OCI-LY7 (cell line): ENCODE measurements at regions not wholly inside any gene's neighbourhood (a gene's known extent, or its start where the extent isn't known, plus 50 kb on each side); places are given as distances from the start of the nearest gene placed in this dataset.

Experiments
- BruUV-seq: library from RNA; stranded (reverse); fragments of 400-500 nt; replicated peaks from 2 replicates; lab custom pipeline; 2021; lab: Mats Ljungman, UMichigan
- CTCF ChIA-PET: fragments of 300-600 bp; sonication (Branson Sonifier 250); formaldehyde crosslinking; loops from one replicate; lab custom pipeline; 2022; ENCODE audit warnings: antibody characterized with exemption; ENCODE audit not compliant: unreplicated experiment; lab: Charles Lee
- POLR2A ChIA-PET: fragments of 300-600 bp; sonication (Branson Sonifier 250); formaldehyde crosslinking; loops from one replicate; lab custom pipeline; 2022; ENCODE audit warnings: antibody characterized with exemption; lab: Charles Lee
- DNase-seq: peaks from one replicate; pipeline ENCODE4 v3.0.0-alpha.2; 2015; ENCODE audit warnings: low spot score
- H2AFZ ChIP-seq: fragments of 200-600 bp; sonication (generic), shearing (Covaris generic); 2 replicates; pipeline ENCODE4 v1.6.1; 2014; ENCODE audit warnings: mild to moderate bottlenecking, antibody characterized with exemption, low read length, moderate library complexity
- H3K27ac ChIP-seq: fragments of 200-600 bp; sonication (generic); 2 replicates; pipeline ENCODE4 v1.5.1; 2014; ENCODE audit warnings: mixed run types, low read depth, mild to moderate bottlenecking, moderate library complexity, low read length, inconsistent platforms; ENCODE audit not compliant: poor library complexity, severe bottlenecking
- H3K36me3 ChIP-seq: fragments of 200-600 bp; sonication (generic); 2 replicates; pipeline ENCODE4 v1.6.1; 2014; ENCODE audit warnings: mild to moderate bottlenecking, antibody characterized with exemption, low read length, moderate library complexity, mixed read lengths; ENCODE audit not compliant: insufficient read depth
- H3K4me1 ChIP-seq: fragments of 200-600 bp; sonication (generic); 2 replicates; pipeline ENCODE4 v1.5.1; 2014; ENCODE audit warnings: mild to moderate bottlenecking, low read length; ENCODE audit not compliant: insufficient read depth, poor library complexity, severe bottlenecking
- H3K4me2 ChIP-seq: fragments of 200-600 bp; sonication (generic); 2 replicates; pipeline ENCODE4 v1.6.1; 2014; ENCODE audit warnings: mild to moderate bottlenecking, low read length
- H3K4me3 ChIP-seq: fragments of 200-600 bp; sonication (generic); 2 replicates; pipeline ENCODE4 v1.5.1; 2014; ENCODE audit warnings: mild to moderate bottlenecking, low read depth, low read length; ENCODE audit not compliant: poor library complexity, severe bottlenecking
- H3K79me2 ChIP-seq: fragments of 200-600 bp; sonication (generic); 2 replicates; pipeline ENCODE4 v1.6.1; 2016; ENCODE audit warnings: low read depth, mild to moderate bottlenecking, low read length, moderate library complexity, mixed read lengths; ENCODE audit not compliant: insufficient read depth
- H3K9me2 ChIP-seq: fragments of 200-600 bp; sonication (generic); 2 replicates; pipeline ENCODE4 v1.6.1; 2016; ENCODE audit warnings: mild to moderate bottlenecking, low read length, mixed read lengths; ENCODE audit not compliant: insufficient read depth
- H3K9me3 ChIP-seq: fragments of 200-600 bp; sonication (generic); 2 replicates; pipeline ENCODE4 v1.6.1; 2014; ENCODE audit warnings: mild to moderate bottlenecking, mixed run types, low read length, mixed read lengths
- H4K20me1 ChIP-seq: fragments of 200-600 bp; sonication (generic); 2 replicates; pipeline ENCODE4 v1.6.1; 2014; ENCODE audit warnings: mild to moderate bottlenecking, antibody characterized with exemption, low read length, moderate library complexity, mixed read lengths; ENCODE audit not compliant: insufficient read depth
- EZH2phosphoT487 ChIP-seq: fragments of 200-600 bp; sonication (generic); IDR thresholded peaks from 2 replicates; pipeline ENCODE4 v1.6.1; 2018; ENCODE audit warnings: low read depth, borderline replicate concordance, mild to moderate bottlenecking, mixed run types, antibody characterized with exemption, low read length, moderate library complexity, mixed read lengths
- intact Hi-C: fragments of 100-400 bp; cut with micrococcal nuclease; formaldehyde crosslinking; loops from one replicate; pipeline ENCODE4 v1.10.0; 2022; ENCODE audit not compliant: unreplicated experiment
- TF ChIP-seq, protein P1 (sequence below): fragments of 200-600 bp; sonication (generic); conservative IDR thresholded peaks from 2 replicates; pipeline ENCODE4 v1.5.1; 2014; ENCODE audit warnings: mild to moderate bottlenecking, antibody characterized with exemption, low read length, moderate library complexity, mixed read lengths

- ChIA-PET CTCF (no interaction called here), POLR2A (no interaction called here)
- no peak overlapping the region for H3K27ac ChIP-seq
- DNase-seq: no peak
- no peaks in the 10 kb centered on the region for H4K20me1 ChIP-seq
- no peaks in the 10 kb centered on the region for H3K9me3 ChIP-seq
- intact Hi-C loops: no loop called here
- TF ChIP-seq, protein P1, sequence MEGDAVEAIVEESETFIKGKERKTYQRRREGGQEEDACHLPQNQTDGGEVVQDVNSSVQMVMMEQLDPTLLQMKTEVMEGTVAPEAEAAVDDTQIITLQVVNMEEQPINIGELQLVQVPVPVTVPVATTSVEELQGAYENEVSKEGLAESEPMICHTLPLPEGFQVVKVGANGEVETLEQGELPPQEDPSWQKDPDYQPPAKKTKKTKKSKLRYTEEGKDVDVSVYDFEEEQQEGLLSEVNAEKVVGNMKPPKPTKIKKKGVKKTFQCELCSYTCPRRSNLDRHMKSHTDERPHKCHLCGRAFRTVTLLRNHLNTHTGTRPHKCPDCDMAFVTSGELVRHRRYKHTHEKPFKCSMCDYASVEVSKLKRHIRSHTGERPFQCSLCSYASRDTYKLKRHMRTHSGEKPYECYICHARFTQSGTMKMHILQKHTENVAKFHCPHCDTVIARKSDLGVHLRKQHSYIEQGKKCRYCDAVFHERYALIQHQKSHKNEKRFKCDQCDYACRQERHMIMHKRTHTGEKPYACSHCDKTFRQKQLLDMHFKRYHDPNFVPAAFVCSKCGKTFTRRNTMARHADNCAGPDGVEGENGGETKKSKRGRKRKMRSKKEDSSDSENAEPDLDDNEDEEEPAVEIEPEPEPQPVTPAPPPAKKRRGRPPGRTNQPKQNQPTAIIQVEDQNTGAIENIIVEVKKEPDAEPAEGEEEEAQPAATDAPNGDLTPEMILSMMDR: no peak
- TF ChIP-seq EZH2phosphoT487: no peak
- no peaks in the 10 kb centered on the region for H3K9me2 ChIP-seq
- BruUV-seq: no TSS peak
- no peaks in the 10 kb centered on the region for H3K36me3 ChIP-seq
- H3K79me2 ChIP-seq: no peaks in the 10 kb centered on the region
- H3K4me1 ChIP-seq: no peaks in the 10 kb centered on the region
- no peak overlapping the region for H2AFZ ChIP-seq
- H3K4me2 ChIP-seq: no peak overlapping the region
- no peak overlapping the region for H3K4me3 ChIP-seq
Observed at GRCh38 chr10:91076991-91077548, 143.4 kb upstream of the PCGF5 start.

- intact Hi-C loops: no loop called here
- Histone ChIP-seq H3K36me3 (no peaks in the 10 kb centered on the region), H2AFZ (no peak overlapping the region), H3K4me3 (no peak overlapping the region), H3K9me3 (no peaks in the 10 kb centered on the region), H3K4me1 (no peaks in the 10 kb centered on the region), H4K20me1 (no peaks in the 10 kb centered on the region), H3K4me2 (no peak overlapping the region), H3K79me2 (no peaks in the 10 kb centered on the region), H3K27ac (no peak overlapping the region), H3K9me2 (no peaks in the 10 kb centered on the region)
- TF ChIP-seq EZH2phosphoT487: no peak
- TF ChIP-seq, protein P1: no peak
- no TSS peak for BruUV-seq
- no peak for DNase-seq
- POLR2A ChIA-PET: interaction anchor here (0.9 kb wide), 1 partner anchor 13 kb away, joined by 4 read pairs; no protein-coding TSS in a partner anchor
- CTCF ChIA-PET: no interaction called here
Observed at GRCh38 chr10:91077549-91078071, 142.9 kb upstream of the PCGF5 start.

DNA sequence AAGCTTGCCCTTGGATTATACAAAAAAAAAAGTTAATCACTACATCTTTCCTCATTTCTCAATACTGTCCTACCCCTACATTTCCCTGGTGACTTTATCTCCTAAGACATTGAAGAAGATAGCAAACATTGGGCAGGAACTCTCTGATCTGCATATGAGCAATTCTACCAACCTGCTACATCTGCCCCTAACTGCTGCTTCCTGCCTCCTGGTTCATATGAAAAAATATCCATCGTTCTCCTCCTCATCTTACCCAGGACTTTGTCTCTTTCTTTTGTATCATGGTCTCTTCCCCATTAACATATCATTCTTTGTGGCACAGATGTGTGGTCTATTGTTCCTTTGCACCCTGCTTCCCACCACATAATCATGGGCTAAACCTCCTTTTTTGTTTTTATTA lies 139.7 kb upstream of the PCGF5 start:
- Histone ChIP-seq H3K4me3 (no peak overlapping the region), H2AFZ (no peak overlapping the region), H3K9me2 (no peaks in the 10 kb centered on the region), H3K4me2 (no peak overlapping the region), H3K79me2 (no peaks in the 10 kb centered on the region), H3K9me3 (no peaks in the 10 kb centered on the region), H3K36me3 (no peaks in the 10 kb centered on the region), H3K4me1 (no peaks in the 10 kb centered on the region), H4K20me1 (no peaks in the 10 kb centered on the region), H3K27ac (no peak overlapping the region)
- TF ChIP-seq, protein P1: no peak
- no peak for TF ChIP-seq EZH2phosphoT487
- CTCF ChIA-PET: no interaction called here
- POLR2A ChIA-PET: no interaction called here
- BruUV-seq: no TSS peak
- no peak for DNase-seq
- intact Hi-C loops: no loop called here
